ENCODE measurements at regions not wholly inside any gene's neighbourhood (a gene's known extent, or its start where the extent isn't known, plus 50 kb on each side); places are given as distances from the start of the nearest gene placed in this dataset.

- TF ChIP-seq CTCF (IDR thresholded peaks at IDR 0.05; ENCODE audit: borderline replicate concordance, extremely low read depth, low read length, poor library complexity, severe bottlenecking) (no peak), EZH2 (IDR thresholded peaks at IDR 0.05; ENCODE audit: borderline replicate concordance, low read depth, low read length, severe bottlenecking) (no peak)
Measured at GRCh38 chr6:148134592-148134991, 208.0 kb upstream of the SASH1 start.
